ENCODE measurements at regions not wholly inside any gene's neighbourhood (a gene's known extent, or its start where the extent isn't known, plus 50 kb on each side); places are given as distances from the start of the nearest gene placed in this dataset.
A peak's percentile ranks its signal among the peaks of the same experiment; 100 is the strongest.
"Not testable (repeated sequence)": the region's sequence is repeated elsewhere in the genome, so short reads cannot be mapped to it uniquely, and the experiment has no call there.

GRCh38 chr3:27553886-27554540 is 69.8 kb upstream of the SLC4A7 start:
- peaks cover 5% of the 10 kb centered on the region for H3F3A ChIP-seq (replicated peaks; ENCODE audit: insufficient read depth)

GRCh38 chr3:27552708-27553107 is 68.5 kb upstream of the SLC4A7 start:
- H3K9me2 ChIP-seq; POLR2A ChIA-PET; CTCF ChIA-PET; H3K4me1 ChIP-seq (ENCODE audit: control insufficient read depth in 1 of 2, insufficient read depth in 2 of 2, low read depth in 1 of 2, low read length in 1 of 2); H3K9me3 ChIP-seq; DNase-seq; H3K4me3 ChIP-seq (ENCODE audit: low read depth in 2 of 2, low read length in 1 of 2); H2AFZ ChIP-seq (ENCODE audit: low read depth); H3K4me2 ChIP-seq; H4K20me1 ChIP-seq (ENCODE audit: insufficient read depth); H3K36me3 ChIP-seq (replicated peaks in 1 of 2; ENCODE audit: control insufficient read depth in 1 of 2, insufficient read depth in 2 of 2, low read length in 1 of 2); H3K9ac ChIP-seq; H3K27me3 ChIP-seq (ENCODE audit: insufficient read depth); H3K79me2 ChIP-seq (ENCODE audit: insufficient read depth); H3F3A ChIP-seq (replicated peaks; ENCODE audit: insufficient read depth): not testable (repeated sequence)
- H3K27ac ChIP-seq (ENCODE audit: low read depth in 2 of 2, low read length in 1 of 2) = peak overlapping the region in 1 of 2 experiments; percentile 63; a peak in 2 of 4 replicates
- TF ChIP-seq JUND (IDR thresholded peaks at IDR 0.05) (peak; percentile 61; the same call in 1 of the 2 replicates), TCF12 (IDR thresholded peaks at IDR 0.05) (peak; percentile 45), NFIC (IDR thresholded peaks at IDR 0.05; ENCODE audit: borderline replicate concordance) (0 out of 2 replicates have a peak, but pooled peaks have one; percentile 9), TEAD4 (IDR thresholded peaks at IDR 0.05; ENCODE audit: borderline replicate concordance, insufficient read depth) (peak; percentile 73; the same call in 1 of the 2 replicates), EP300 (IDR thresholded peaks at IDR 0.05; ENCODE audit: borderline replicate concordance in 1 of 2, low read depth in 1 of 2, low read length in 1 of 2) (peak in 1 of 2 experiments; percentile 42; a peak in 1 of 4 replicates), FOSL2 (IDR thresholded peaks at IDR 0.05; ENCODE audit: borderline replicate concordance, low read depth) (peak; percentile 68)
- TF ChIP-seq, protein P1, sequence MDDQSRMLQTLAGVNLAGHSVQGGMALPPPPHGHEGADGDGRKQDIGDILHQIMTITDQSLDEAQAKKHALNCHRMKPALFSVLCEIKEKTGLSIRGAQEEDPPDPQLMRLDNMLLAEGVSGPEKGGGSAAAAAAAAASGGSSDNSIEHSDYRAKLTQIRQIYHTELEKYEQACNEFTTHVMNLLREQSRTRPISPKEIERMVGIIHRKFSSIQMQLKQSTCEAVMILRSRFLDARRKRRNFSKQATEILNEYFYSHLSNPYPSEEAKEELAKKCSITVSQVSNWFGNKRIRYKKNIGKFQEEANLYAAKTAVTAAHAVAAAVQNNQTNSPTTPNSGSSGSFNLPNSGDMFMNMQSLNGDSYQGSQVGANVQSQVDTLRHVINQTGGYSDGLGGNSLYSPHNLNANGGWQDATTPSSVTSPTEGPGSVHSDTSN (IDR thresholded peaks at IDR 0.05) = peak; percentile 34; the same call in 1 of the 2 replicates
- 26% methylated on average over 5 of the region's 5 CpGs for WGBS (ENCODE audit: low lambda C conversion rate)

More at GRCh38 chr3:27553886-27554540, 69.8 kb upstream of the SLC4A7 start:
- POLR2A ChIA-PET = no interaction called here
- Histone ChIP-seq H3K36me3 (replicated peaks in 1 of 2; ENCODE audit: control insufficient read depth in 1 of 2, insufficient read depth in 2 of 2, low read length in 1 of 2) (no peaks in the 10 kb centered on the region), H3K9me3 (no peaks in the 10 kb centered on the region), H4K20me1 (ENCODE audit: insufficient read depth) (no peaks in the 10 kb centered on the region), H3K4me2 (no peak overlapping the region), H3K79me2 (ENCODE audit: insufficient read depth) (no peaks in the 10 kb centered on the region), H3K4me3 (ENCODE audit: low read depth in 2 of 2, low read length in 1 of 2) (no peak overlapping the region), H2AFZ (ENCODE audit: low read depth) (peak overlapping the region; percentile 24; the same call in 1 of the 2 replicates), H3K9me2 (no peaks in the 10 kb centered on the region), H3K27me3 (ENCODE audit: insufficient read depth) (no peaks in the 10 kb centered on the region), H3K9ac (no peak overlapping the region), H3K4me1 (ENCODE audit: control insufficient read depth in 1 of 2, insufficient read depth in 2 of 2, low read depth in 1 of 2, low read length in 1 of 2) (peaks cover 0 to 4% of the 10 kb centered on the region in 2 experiments; a peak in 1 of 4 replicates), H3K27ac (ENCODE audit: low read depth in 2 of 2, low read length in 1 of 2) (peak overlapping the region in 1 of 2 experiments; percentile 52; a peak in 2 of 4 replicates)
- no peak for TF ChIP-seq RAD21 (IDR thresholded peaks at IDR 0.05; ENCODE audit: low read length)
- no peak for TF ChIP-seq TAF1 (IDR thresholded peaks at IDR 0.05; ENCODE audit: borderline replicate concordance, low read depth, low read length)
- no peak for TF ChIP-seq SMC3 (IDR thresholded peaks at IDR 0.05; ENCODE audit: low read depth, low read length)
- no peak for TF ChIP-seq SIN3A (IDR thresholded peaks at IDR 0.05; ENCODE audit: borderline replicate concordance, low read depth, low read length)
- no peak for TF ChIP-seq TCF12 (IDR thresholded peaks at IDR 0.05)
- TF ChIP-seq RXRA (IDR thresholded peaks at IDR 0.05; ENCODE audit: borderline replicate concordance, low read depth) = no peak
- TF ChIP-seq, protein P1 (IDR thresholded peaks at IDR 0.05) = no peak
- no peak for TF ChIP-seq CHD2 (IDR thresholded peaks at IDR 0.05; ENCODE audit: low read length, partially characterized antibody)
- TF ChIP-seq, protein P2, sequence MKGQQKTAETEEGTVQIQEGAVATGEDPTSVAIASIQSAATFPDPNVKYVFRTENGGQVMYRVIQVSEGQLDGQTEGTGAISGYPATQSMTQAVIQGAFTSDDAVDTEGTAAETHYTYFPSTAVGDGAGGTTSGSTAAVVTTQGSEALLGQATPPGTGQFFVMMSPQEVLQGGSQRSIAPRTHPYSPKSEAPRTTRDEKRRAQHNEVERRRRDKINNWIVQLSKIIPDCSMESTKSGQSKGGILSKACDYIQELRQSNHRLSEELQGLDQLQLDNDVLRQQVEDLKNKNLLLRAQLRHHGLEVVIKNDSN (IDR thresholded peaks at IDR 0.05; ENCODE audit: borderline replicate concordance, low read depth) = no peak
- DNase-seq = no peak
- CTCF ChIA-PET = no interaction called here
- WGBS (ENCODE audit: low lambda C conversion rate) = 68% methylated on average over 2 of the region's 2 CpGs

- H3K9me3 ChIP-seq; H3K4me2 ChIP-seq; DNase-seq; POLR2A ChIA-PET; H3F3A ChIP-seq (replicated peaks; ENCODE audit: insufficient read depth); H3K27me3 ChIP-seq (ENCODE audit: insufficient read depth); H3K27ac ChIP-seq (ENCODE audit: low read depth in 2 of 2, low read length in 1 of 2); H3K4me3 ChIP-seq (ENCODE audit: low read depth in 2 of 2, low read length in 1 of 2); H3K36me3 ChIP-seq (replicated peaks in 1 of 2; ENCODE audit: control insufficient read depth in 1 of 2, insufficient read depth in 2 of 2, low read length in 1 of 2); H3K79me2 ChIP-seq (ENCODE audit: insufficient read depth); H4K20me1 ChIP-seq (ENCODE audit: insufficient read depth); H3K9ac ChIP-seq; H3K4me1 ChIP-seq (ENCODE audit: control insufficient read depth in 1 of 2, insufficient read depth in 2 of 2, low read depth in 1 of 2, low read length in 1 of 2); CTCF ChIA-PET; H2AFZ ChIP-seq (ENCODE audit: low read depth); H3K9me2 ChIP-seq: not testable (repeated sequence)
- 96% methylated on average over 4 of the region's 4 CpGs for WGBS (ENCODE audit: low lambda C conversion rate)
These were observed 67.2 kb upstream of the SLC4A7 start for GRCh38 chr3:27551413-27551812.
